HEK293T (cell line): ENCODE measurements at regions not wholly inside any gene's neighbourhood (a gene's known extent, or its start where the extent isn't known, plus 50 kb on each side); places are given as distances from the start of the nearest gene placed in this dataset.

Source experiments
- CTBP1 ChIP-seq: fragments of 450-650 bp; IDR thresholded peaks from 2 replicates; pipeline ENCODE4 v1.6.1; 2016; ENCODE audit warnings: borderline replicate concordance
- FOXK2 ChIP-seq: fragments of 450-650 bp; IDR thresholded peaks from 2 replicates; pipeline ENCODE4 v1.6.1; 2016; ENCODE audit warnings: mild to moderate bottlenecking
- LEF1 ChIP-seq: fragments of 450-650 bp; IDR thresholded peaks from 2 replicates; pipeline ENCODE4 v1.6.1; 2017; ENCODE audit warnings: mild to moderate bottlenecking, borderline replicate concordance
- SP1 ChIP-seq: fragments of 450-650 bp; IDR thresholded peaks from 2 replicates; pipeline ENCODE4 v1.6.1; 2017
- ZNF384 ChIP-seq: fragments of 450-650 bp; IDR thresholded peaks from 2 replicates; pipeline ENCODE4 v1.6.1; 2016

DNA sequence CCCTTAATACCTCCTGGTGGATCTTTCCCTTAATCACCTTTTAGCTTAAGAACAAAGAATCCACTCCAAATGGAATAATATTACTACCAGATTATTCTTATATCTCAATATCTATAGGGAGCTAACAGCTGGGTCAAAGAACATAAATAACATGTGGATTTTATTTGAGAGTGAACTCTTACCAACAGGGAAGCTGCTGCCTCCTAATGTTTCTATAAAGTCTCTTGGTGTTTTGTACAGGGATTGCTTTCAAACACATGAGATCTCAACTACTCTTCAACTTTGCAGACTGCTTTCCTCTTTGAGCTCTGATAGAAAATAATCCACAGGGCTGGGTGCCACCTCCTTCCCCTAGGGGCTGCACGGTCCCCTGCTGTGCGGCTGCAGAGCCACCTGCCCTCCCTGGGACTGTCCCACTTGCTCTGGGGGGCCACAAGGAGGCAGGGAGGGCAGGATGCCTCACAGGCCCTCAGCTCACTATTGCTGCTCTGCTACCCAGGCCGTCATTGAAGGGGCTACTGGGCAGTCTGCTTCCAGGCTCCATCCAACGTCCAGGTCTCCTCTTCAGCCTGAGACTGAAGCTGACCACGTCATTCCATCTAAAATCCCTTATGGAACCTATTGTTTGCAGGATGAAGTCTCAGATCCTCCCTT is 191.2 kb downstream of the CXCL12 start:
- TF ChIP-seq CTBP1 = no peak
- TF ChIP-seq SP1 = no peak
- TF ChIP-seq FOXK2 = no peak
- no peak for TF ChIP-seq ZNF384
- no peak for TF ChIP-seq LEF1
